Trophoblast cell (in vitro differentiated cells and primary cell): ENCODE measurements at regions not wholly inside any gene's neighbourhood (a gene's known extent, or its start where the extent isn't known, plus 50 kb on each side); places are given as distances from the start of the nearest gene placed in this dataset.

Source experiments
- DNase-seq, 2 donors: peaks; one replicate each; pipeline ENCODE4 v3.0.0-alpha.2; 2016
- H2AFZ ChIP-seq: 2 replicates; pipeline ENCODE4 v1.6.1; 2013; ENCODE audit warnings: low read length, moderate library complexity, mild to moderate bottlenecking; ENCODE audit not compliant: insufficient read depth, poor library complexity
- H2AK5ac ChIP-seq: 2 replicates; pipeline ENCODE4 v1.6.1; 2013; ENCODE audit warnings: mild to moderate bottlenecking, low read length
- H2BK120ac ChIP-seq: 2 replicates; pipeline ENCODE4 v1.6.1; 2013; ENCODE audit warnings: low read length, mild to moderate bottlenecking, moderate library complexity; ENCODE audit not compliant: insufficient read depth, poor library complexity
- H2BK12ac ChIP-seq: 2 replicates; pipeline ENCODE4 v1.6.1; 2013; ENCODE audit warnings: mild to moderate bottlenecking, low read length, moderate library complexity
- H2BK5ac ChIP-seq: 2 replicates; pipeline ENCODE4 v1.6.1; 2013; ENCODE audit warnings: low read length, low read depth, moderate library complexity, mild to moderate bottlenecking; ENCODE audit not compliant: poor library complexity
- H3K14ac ChIP-seq: 2 replicates; pipeline ENCODE4 v1.6.1; 2013; ENCODE audit warnings: mild to moderate bottlenecking, low read length
- H3K18ac ChIP-seq: 2 replicates; pipeline ENCODE4 v1.6.1; 2013; ENCODE audit warnings: mild to moderate bottlenecking, low read length
- H3K23ac ChIP-seq: 2 replicates; pipeline ENCODE4 v1.6.1; 2013; ENCODE audit warnings: low read length
- H3K27ac ChIP-seq: 2 replicates; pipeline ENCODE4 v1.5.1; 2013; ENCODE audit warnings: low read depth, mild to moderate bottlenecking, inconsistent platforms, low read length, moderate library complexity
- H3K27me3 ChIP-seq: 2 replicates; pipeline ENCODE4 v1.6.1; 2013; ENCODE audit warnings: inconsistent platforms, mild to moderate bottlenecking, low read length, moderate library complexity; ENCODE audit not compliant: insufficient read depth
- H3K36me3 ChIP-seq, 2 experiments: 1 replicate in 1 of 2; 2 replicates in 1 of 2; pipeline ENCODE4 v1.6.1; 2013; ENCODE audit warnings: low read length in 2 of 2, mild to moderate bottlenecking in 2 of 2, moderate library complexity in 1 of 2; ENCODE audit not compliant: insufficient read depth in 2 of 2, control insufficient read depth in 1 of 2
- H3K4ac ChIP-seq: 2 replicates; pipeline ENCODE4 v1.6.1; 2013; ENCODE audit warnings: low read depth, mild to moderate bottlenecking, low read length, moderate library complexity
- H3K4me1 ChIP-seq, 2 experiments: 1 replicate in 1 of 2; 2 replicates in 1 of 2; pipeline ENCODE4 v1.6.1; 2013; ENCODE audit warnings: low read length in 2 of 2, mild to moderate bottlenecking in 2 of 2, moderate library complexity in 1 of 2; ENCODE audit not compliant: insufficient read depth in 2 of 2, control insufficient read depth in 1 of 2
- H3K4me2 ChIP-seq: 2 replicates; pipeline ENCODE4 v1.6.1; 2013; ENCODE audit warnings: inconsistent platforms, mild to moderate bottlenecking, low read length, moderate library complexity
- H3K4me3 ChIP-seq: 2 replicates; pipeline ENCODE4 v1.5.1; 2013; ENCODE audit warnings: mild to moderate bottlenecking, low read depth, low read length, inconsistent platforms
- H3K79me1 ChIP-seq: one replicate; pipeline ENCODE4 v1.6.1; 2013; ENCODE audit warnings: low read length
- H3K79me2 ChIP-seq: 2 replicates; pipeline ENCODE4 v1.6.1; 2013; ENCODE audit warnings: low read length, mild to moderate bottlenecking; ENCODE audit not compliant: control insufficient read depth, insufficient read depth, poor library complexity
- H3K9ac ChIP-seq: 2 replicates; pipeline ENCODE4 v1.6.1; 2013; ENCODE audit warnings: mild to moderate bottlenecking, low read length
- H3K9me3 ChIP-seq: 2 replicates; pipeline ENCODE4 v1.6.1; 2013; ENCODE audit warnings: low read depth, mild to moderate bottlenecking, control low read depth, inconsistent platforms, low read length; ENCODE audit not compliant: insufficient read depth
- H4K12ac ChIP-seq: 2 replicates; pipeline ENCODE4 v1.6.1; 2013; ENCODE audit warnings: low read depth, mild to moderate bottlenecking, low read length, moderate library complexity
- H4K8ac ChIP-seq: 2 replicates; pipeline ENCODE4 v1.6.1; 2013; ENCODE audit warnings: low read depth, mild to moderate bottlenecking, low read length, moderate library complexity
- H4K91ac ChIP-seq: one replicate; pipeline ENCODE4 v1.6.1; 2013; ENCODE audit warnings: low read depth, mild to moderate bottlenecking, low read length, moderate library complexity
- WGBS: extraction: QIAGEN DNeasy Blood & Tissue Kit; methylation state at CpG from one replicate; pipeline ENCODE4 v1.1.7; 2013; ENCODE audit warnings: missing lambda C conversion rate; ENCODE audit not compliant: insufficient read length, insufficient coverage; ENCODE audit errors: extremely low coverage; 5-methylcytosine and 5-hydroxymethylcytosine counted together

GRCh38 chr1:88188038-88188437, 496.0 kb upstream of the PKN2 start:
- no peak overlapping the region for H3K4ac ChIP-seq
- H2AFZ ChIP-seq = no peak overlapping the region
- no peaks in the 10 kb centered on the region for H3K9me3 ChIP-seq
- no peak overlapping the region for H3K4me2 ChIP-seq
- no peak overlapping the region for H2BK12ac ChIP-seq
- no peak overlapping the region for H2BK5ac ChIP-seq
- no peak overlapping the region for H4K91ac ChIP-seq
- H3K79me1 ChIP-seq = no peaks in the 10 kb centered on the region
- H3K9ac ChIP-seq = no peak overlapping the region
- H3K23ac ChIP-seq = no peak overlapping the region
- H4K12ac ChIP-seq = no peak overlapping the region
- no peak overlapping the region for H2AK5ac ChIP-seq
- no peak overlapping the region for H2BK120ac ChIP-seq
- no peak overlapping the region for H3K14ac ChIP-seq
- H3K27me3 ChIP-seq = no peaks in the 10 kb centered on the region
- no peak overlapping the region for H3K18ac ChIP-seq
- no peaks in the 10 kb centered on the region for H3K79me2 ChIP-seq
- no peak overlapping the region for H3K27ac ChIP-seq
- H4K8ac ChIP-seq = no peak overlapping the region
- peak in 1 of 2 donors; percentile 60 for DNase-seq
- H3K4me3 ChIP-seq = no peak overlapping the region
- no peaks in the 10 kb centered on the region for H3K36me3 ChIP-seq
- no peaks in the 10 kb centered on the region for H3K4me1 ChIP-seq

- Histone ChIP-seq H3K18ac (no peak overlapping the region), H3K9ac (no peak overlapping the region), H3K4me1 (no peaks in the 10 kb centered on the region), H2BK12ac (no peak overlapping the region), H4K8ac (no peak overlapping the region), H4K12ac (no peak overlapping the region), H2AFZ (no peak overlapping the region), H4K91ac (no peak overlapping the region), H3K27me3 (no peaks in the 10 kb centered on the region), H2BK5ac (no peak overlapping the region), H2AK5ac (no peak overlapping the region), H3K4me3 (no peak overlapping the region), H3K4me2 (no peak overlapping the region), H2BK120ac (no peak overlapping the region), H3K79me1 (no peaks in the 10 kb centered on the region), H3K27ac (no peak overlapping the region), H3K14ac (no peak overlapping the region), H3K36me3 (no peaks in the 10 kb centered on the region), H3K79me2 (no peaks in the 10 kb centered on the region), H3K4ac (no peak overlapping the region), H3K23ac (no peak overlapping the region), H3K9me3 (no peaks in the 10 kb centered on the region)
- WGBS = no CpG with 5 or more reads among the region's 2 CpGs
- peak in 1 of 2 donors; percentile 82 for DNase-seq
Observed at GRCh38 chr1:88189525-88189924, 494.5 kb upstream of the PKN2 start.

GRCh38 chr1:88191917-88192316, 492.2 kb upstream of the PKN2 start:
- no peak for DNase-seq
- H3K18ac ChIP-seq = no peak overlapping the region
- no peaks in the 10 kb centered on the region for H3K79me2 ChIP-seq
- no peak overlapping the region for H3K4ac ChIP-seq
- no peak overlapping the region for H4K12ac ChIP-seq
- WGBS = no CpG with 5 or more reads among the region's 2 CpGs
- H3K27ac ChIP-seq = no peak overlapping the region
- peak overlapping the region; percentile 21 for H2BK5ac ChIP-seq
- no peaks in the 10 kb centered on the region for H3K9me3 ChIP-seq
- H3K23ac ChIP-seq = no peak overlapping the region
- H3K14ac ChIP-seq = no peak overlapping the region
- H2BK12ac ChIP-seq = peak overlapping the region; percentile 31
- H2BK120ac ChIP-seq = no peak overlapping the region
- H4K91ac ChIP-seq = peak overlapping the region; percentile 55
- no peak overlapping the region for H3K9ac ChIP-seq
- no peaks in the 10 kb centered on the region for H3K36me3 ChIP-seq
- no peaks in the 10 kb centered on the region for H3K4me1 ChIP-seq
- H4K8ac ChIP-seq = peak overlapping the region; percentile 70
- H2AK5ac ChIP-seq = no peak overlapping the region
- no peaks in the 10 kb centered on the region for H3K27me3 ChIP-seq
- H2AFZ ChIP-seq = peak overlapping the region; percentile 63
- H3K4me2 ChIP-seq = no peak overlapping the region
- H3K4me3 ChIP-seq = no peak overlapping the region
- no peaks in the 10 kb centered on the region for H3K79me1 ChIP-seq

DNA sequence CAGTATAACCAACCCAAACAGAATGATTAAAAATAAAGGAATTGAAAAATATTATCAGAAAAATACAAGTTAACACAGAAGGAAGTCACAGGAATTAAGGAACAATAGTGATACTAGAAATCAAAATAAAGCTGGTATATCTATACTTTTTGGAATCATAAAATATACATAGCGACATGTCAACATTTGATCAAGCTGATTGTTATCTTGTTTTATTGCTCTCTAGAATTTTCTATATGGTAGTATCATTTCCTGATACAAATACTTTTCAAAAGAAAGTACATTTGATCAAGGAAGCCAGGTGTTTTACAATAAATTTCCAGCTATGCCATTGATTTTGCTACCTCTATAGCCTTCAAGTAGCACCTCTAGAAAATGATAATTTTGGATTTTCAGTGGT, 489.5 kb upstream of the PKN2 start:
- Histone ChIP-seq H4K8ac (no peak overlapping the region), H3K4ac (no peak overlapping the region), H3K36me3 (no peaks in the 10 kb centered on the region), H3K23ac (no peak overlapping the region), H3K27ac (no peak overlapping the region), H2BK120ac (no peak overlapping the region), H3K9ac (no peak overlapping the region), H4K12ac (no peak overlapping the region), H2AK5ac (no peak overlapping the region), H3K14ac (no peak overlapping the region), H3K4me2 (no peak overlapping the region), H3K18ac (no peak overlapping the region), H3K79me2 (no peaks in the 10 kb centered on the region), H3K79me1 (no peaks in the 10 kb centered on the region), H3K27me3 (no peaks in the 10 kb centered on the region), H2AFZ (no peak overlapping the region), H3K4me1 (no peaks in the 10 kb centered on the region), H2BK5ac (no peak overlapping the region), H3K4me3 (no peak overlapping the region), H2BK12ac (no peak overlapping the region), H3K9me3 (no peaks in the 10 kb centered on the region), H4K91ac (no peak overlapping the region)
- no CpG with 5 or more reads among the region's 1 CpG for WGBS
- DNase-seq = no peak
